ENCODE measurements at regions not wholly inside any gene's neighbourhood (a gene's known extent, or its start where the extent isn't known, plus 50 kb on each side); places are given as distances from the start of the nearest gene placed in this dataset.

- DNase-seq (ENCODE audit: low read depth in 1 of 2, low spot score in 1 of 2), result peak in 1 of 2 donors; percentile 30
- H3K27me3 ChIP-seq, result no peaks in the 10 kb centered on the region
- no peak overlapping the region for H3K27ac ChIP-seq
- peaks cover 7% of the 10 kb centered on the region for H3K4me1 ChIP-seq (ENCODE audit: low read depth)
- no peak overlapping the region for H3K4me3 ChIP-seq
- no peaks in the 10 kb centered on the region for H3K9me3 ChIP-seq (ENCODE audit: low read depth)
- no peak for TF ChIP-seq CTCF (IDR thresholded peaks at IDR 0.05; ENCODE audit: low read depth, low read length)
- H3K36me3 ChIP-seq, result no peaks in the 10 kb centered on the region
Observed at GRCh38 chr5:14959399-14960119, 88.0 kb upstream of the ANKH start.

GRCh38 chr5:14958188-14958587 is 86.6 kb upstream of the ANKH start:
- DNase-seq (ENCODE audit: low read depth in 1 of 2, low spot score in 1 of 2), result peak in 1 of 2 donors; percentile 44
- TF ChIP-seq CTCF (IDR thresholded peaks at IDR 0.05; ENCODE audit: low read depth, low read length), result no peak

GRCh38 chr5:14956423-14957046 is 85.0 kb upstream of the ANKH start:
- Histone ChIP-seq H3K4me3 (no peak overlapping the region), H3K9me3 (ENCODE audit: low read depth) (no peaks in the 10 kb centered on the region), H3K4me1 (ENCODE audit: low read depth) (peaks cover 26% of the 10 kb centered on the region), H3K27ac (no peak overlapping the region), H3K36me3 (no peaks in the 10 kb centered on the region), H3K27me3 (no peaks in the 10 kb centered on the region)
- DNase-seq (ENCODE audit: low read depth in 1 of 2, low spot score in 1 of 2), result no peak
- no peak for TF ChIP-seq CTCF (IDR thresholded peaks at IDR 0.05; ENCODE audit: low read depth, low read length)

More at GRCh38 chr5:14958188-14958587, 86.6 kb upstream of the ANKH start:
- Histone ChIP-seq H3K4me3 (no peak overlapping the region), H3K9me3 (ENCODE audit: low read depth) (no peaks in the 10 kb centered on the region), H3K4me1 (ENCODE audit: low read depth) (peaks cover 21% of the 10 kb centered on the region), H3K27me3 (no peaks in the 10 kb centered on the region), H3K27ac (no peak overlapping the region), H3K36me3 (no peaks in the 10 kb centered on the region)

- Histone ChIP-seq H3K4me1 (ENCODE audit: low read depth) (peaks cover 26% of the 10 kb centered on the region), H3K36me3 (no peaks in the 10 kb centered on the region), H3K27me3 (no peaks in the 10 kb centered on the region), H3K9me3 (ENCODE audit: low read depth) (no peaks in the 10 kb centered on the region), H3K27ac (peak overlapping the region; percentile 79), H3K4me3 (no peak overlapping the region)
- peak; percentile 38 to 71 for DNase-seq (ENCODE audit: low read depth in 1 of 2, low spot score in 1 of 2)
- TF ChIP-seq CTCF (IDR thresholded peaks at IDR 0.05; ENCODE audit: low read depth, low read length), result no peak
Observed at GRCh38 chr5:14954616-14955343, 83.2 kb upstream of the ANKH start.

- H3K36me3 ChIP-seq, result no peaks in the 10 kb centered on the region
- no peak overlapping the region for H3K4me3 ChIP-seq
- TF ChIP-seq CTCF (IDR thresholded peaks at IDR 0.05; ENCODE audit: low read depth, low read length), result no peak
- H3K9me3 ChIP-seq (ENCODE audit: low read depth), result no peaks in the 10 kb centered on the region
- peaks cover 26% of the 10 kb centered on the region for H3K4me1 ChIP-seq (ENCODE audit: low read depth)
- no peak for DNase-seq (ENCODE audit: low read depth in 1 of 2, low spot score in 1 of 2)
- peak overlapping the region; percentile 80 for H3K27ac ChIP-seq
- no peaks in the 10 kb centered on the region for H3K27me3 ChIP-seq
Observed at GRCh38 chr5:14954216-14954615, 82.6 kb upstream of the ANKH start.
